SK-N-SH (cell line): ENCODE measurements at regions not wholly inside any gene's neighbourhood (a gene's known extent, or its start where the extent isn't known, plus 50 kb on each side); places are given as distances from the start of the nearest gene placed in this dataset.

Source experiments
- CHD2 ChIP-seq: fragments of 150-350 bp; IDR thresholded peaks from 2 replicates; pipeline ENCODE4 v1.6.1; 2018; ENCODE audit warnings: low read length; ENCODE audit not compliant: partially characterized antibody
- EP300 ChIP-seq, 2 experiments: IDR thresholded peaks; 2 replicates each; pipeline versions ENCODE4 v1.4.0 to v1.6.1; 2012; ENCODE audit warnings: borderline replicate concordance in 1 of 2, low read depth in 1 of 2, low read length in 1 of 2
- EZH2phosphoT487 ChIP-seq: fragments of 200-600 bp; sonication (generic); IDR thresholded peaks from 2 replicates; pipeline ENCODE4 v1.6.1; 2017; ENCODE audit warnings: low read depth, mixed run types, mild to moderate bottlenecking, antibody characterized with exemption, moderate library complexity, borderline replicate concordance
- RAD21 ChIP-seq: IDR thresholded peaks from 2 replicates; pipeline ENCODE4 v1.6.1; 2012; ENCODE audit warnings: mild to moderate bottlenecking, low read length
- SMC3 ChIP-seq: IDR thresholded peaks from 2 replicates; pipeline ENCODE4 v1.6.1; 2012; ENCODE audit warnings: low read depth, low read length, improper control_type of control experiment
- TAF1 ChIP-seq: IDR thresholded peaks from 2 replicates; pipeline ENCODE4 v1.6.1; 2012; ENCODE audit warnings: low read depth, mild to moderate bottlenecking, low read length, moderate library complexity, borderline replicate concordance
- YY1 ChIP-seq: IDR thresholded peaks from 2 replicates; pipeline ENCODE4 v1.4.0; 2012; ENCODE audit warnings: low read depth, mild to moderate bottlenecking
- TF ChIP-seq, protein P1 (sequence below): fragments of 200-600 bp; sonication (generic); IDR thresholded peaks from 2 replicates; pipeline ENCODE4 v1.6.1; 2017; ENCODE audit warnings: antibody characterized with exemption, mild to moderate bottlenecking, moderate library complexity
- TF ChIP-seq, protein P2 (sequence below): IDR thresholded peaks from 2 replicates; pipeline ENCODE4 v1.4.0; 2012; ENCODE audit warnings: low read depth
- TF ChIP-seq, protein P3 (sequence below): IDR thresholded peaks from 2 replicates; pipeline ENCODE4 v1.6.1; 2012; ENCODE audit warnings: mild to moderate bottlenecking, low read depth, low read length, moderate library complexity

DNA sequence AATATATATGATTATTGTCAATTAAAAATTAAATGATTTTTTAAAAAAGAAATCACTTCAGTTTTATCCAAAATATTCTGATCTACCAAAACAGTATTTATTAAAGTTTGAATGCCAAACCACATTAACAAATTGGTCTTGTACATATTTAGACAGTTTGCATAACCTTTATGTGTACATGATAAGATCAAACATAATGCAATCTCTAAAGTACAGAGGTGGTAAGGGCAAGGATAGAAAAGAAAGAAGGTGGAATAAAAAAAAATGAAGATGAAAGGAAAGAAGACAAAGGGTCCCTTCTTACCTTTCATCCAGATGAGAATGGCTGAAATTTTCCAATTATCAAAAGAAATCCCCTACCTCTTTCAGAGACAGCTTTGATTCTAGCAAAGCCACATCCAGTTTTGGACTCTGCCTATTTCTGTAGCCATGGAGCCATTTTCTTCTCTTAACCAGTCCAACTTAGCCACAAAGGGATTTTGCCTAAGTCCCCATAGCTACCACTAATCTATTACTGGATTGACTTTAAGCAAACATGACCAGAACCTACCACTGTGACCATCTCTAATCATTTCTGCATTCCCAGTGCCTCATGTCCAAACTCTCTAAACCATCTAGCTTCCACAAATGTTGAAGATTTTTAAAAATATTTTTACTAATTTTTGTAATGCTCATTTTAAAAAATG, 133.3 kb upstream of the TRPM3 start:
- TF ChIP-seq SMC3, result no peak
- TF ChIP-seq, protein P1, sequence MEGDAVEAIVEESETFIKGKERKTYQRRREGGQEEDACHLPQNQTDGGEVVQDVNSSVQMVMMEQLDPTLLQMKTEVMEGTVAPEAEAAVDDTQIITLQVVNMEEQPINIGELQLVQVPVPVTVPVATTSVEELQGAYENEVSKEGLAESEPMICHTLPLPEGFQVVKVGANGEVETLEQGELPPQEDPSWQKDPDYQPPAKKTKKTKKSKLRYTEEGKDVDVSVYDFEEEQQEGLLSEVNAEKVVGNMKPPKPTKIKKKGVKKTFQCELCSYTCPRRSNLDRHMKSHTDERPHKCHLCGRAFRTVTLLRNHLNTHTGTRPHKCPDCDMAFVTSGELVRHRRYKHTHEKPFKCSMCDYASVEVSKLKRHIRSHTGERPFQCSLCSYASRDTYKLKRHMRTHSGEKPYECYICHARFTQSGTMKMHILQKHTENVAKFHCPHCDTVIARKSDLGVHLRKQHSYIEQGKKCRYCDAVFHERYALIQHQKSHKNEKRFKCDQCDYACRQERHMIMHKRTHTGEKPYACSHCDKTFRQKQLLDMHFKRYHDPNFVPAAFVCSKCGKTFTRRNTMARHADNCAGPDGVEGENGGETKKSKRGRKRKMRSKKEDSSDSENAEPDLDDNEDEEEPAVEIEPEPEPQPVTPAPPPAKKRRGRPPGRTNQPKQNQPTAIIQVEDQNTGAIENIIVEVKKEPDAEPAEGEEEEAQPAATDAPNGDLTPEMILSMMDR, result no peak
- TF ChIP-seq EP300 (IDR thresholded peaks at IDR 0.05; ENCODE audit: borderline replicate concordance in 1 of 2, low read depth in 1 of 2, low read length in 1 of 2), result no peak
- no peak for TF ChIP-seq EZH2phosphoT487
- TF ChIP-seq, protein P2, sequence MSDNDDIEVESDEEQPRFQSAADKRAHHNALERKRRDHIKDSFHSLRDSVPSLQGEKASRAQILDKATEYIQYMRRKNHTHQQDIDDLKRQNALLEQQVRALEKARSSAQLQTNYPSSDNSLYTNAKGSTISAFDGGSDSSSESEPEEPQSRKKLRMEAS, result no peak
- TF ChIP-seq TAF1, result no peak
- TF ChIP-seq, protein P3, sequence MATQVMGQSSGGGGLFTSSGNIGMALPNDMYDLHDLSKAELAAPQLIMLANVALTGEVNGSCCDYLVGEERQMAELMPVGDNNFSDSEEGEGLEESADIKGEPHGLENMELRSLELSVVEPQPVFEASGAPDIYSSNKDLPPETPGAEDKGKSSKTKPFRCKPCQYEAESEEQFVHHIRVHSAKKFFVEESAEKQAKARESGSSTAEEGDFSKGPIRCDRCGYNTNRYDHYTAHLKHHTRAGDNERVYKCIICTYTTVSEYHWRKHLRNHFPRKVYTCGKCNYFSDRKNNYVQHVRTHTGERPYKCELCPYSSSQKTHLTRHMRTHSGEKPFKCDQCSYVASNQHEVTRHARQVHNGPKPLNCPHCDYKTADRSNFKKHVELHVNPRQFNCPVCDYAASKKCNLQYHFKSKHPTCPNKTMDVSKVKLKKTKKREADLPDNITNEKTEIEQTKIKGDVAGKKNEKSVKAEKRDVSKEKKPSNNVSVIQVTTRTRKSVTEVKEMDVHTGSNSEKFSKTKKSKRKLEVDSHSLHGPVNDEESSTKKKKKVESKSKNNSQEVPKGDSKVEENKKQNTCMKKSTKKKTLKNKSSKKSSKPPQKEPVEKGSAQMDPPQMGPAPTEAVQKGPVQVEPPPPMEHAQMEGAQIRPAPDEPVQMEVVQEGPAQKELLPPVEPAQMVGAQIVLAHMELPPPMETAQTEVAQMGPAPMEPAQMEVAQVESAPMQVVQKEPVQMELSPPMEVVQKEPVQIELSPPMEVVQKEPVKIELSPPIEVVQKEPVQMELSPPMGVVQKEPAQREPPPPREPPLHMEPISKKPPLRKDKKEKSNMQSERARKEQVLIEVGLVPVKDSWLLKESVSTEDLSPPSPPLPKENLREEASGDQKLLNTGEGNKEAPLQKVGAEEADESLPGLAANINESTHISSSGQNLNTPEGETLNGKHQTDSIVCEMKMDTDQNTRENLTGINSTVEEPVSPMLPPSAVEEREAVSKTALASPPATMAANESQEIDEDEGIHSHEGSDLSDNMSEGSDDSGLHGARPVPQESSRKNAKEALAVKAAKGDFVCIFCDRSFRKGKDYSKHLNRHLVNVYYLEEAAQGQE, result no peak
- TF ChIP-seq YY1, result no peak
- TF ChIP-seq RAD21, result no peak
- no peak for TF ChIP-seq CHD2
